WTC11 (cell line): ENCODE measurements at regions not wholly inside any gene's neighbourhood (a gene's known extent, or its start where the extent isn't known, plus 50 kb on each side); places are given as distances from the start of the nearest gene placed in this dataset.

ENCODE experiments used
- ATAC-seq: fragments of 200-7000 bp; cut with Tn5 transposase; 2 replicates; pipeline ENCODE4 v1.10.0; 2021; ENCODE audit warnings: mild to moderate bottlenecking, moderate library complexity
- CTCF ChIA-PET: fragments of 300-600 bp; sonication (Branson Sonifier 250); formaldehyde crosslinking; loops from one replicate; lab custom pipeline; 2021; ENCODE audit warnings: antibody characterized with exemption; lab: Charles Lee
- POLR2A ChIA-PET: fragments of 350-600 bp; sonication (Branson Sonifier 250); formaldehyde crosslinking; loops from one replicate; lab custom pipeline; 2021; ENCODE audit warnings: antibody characterized with exemption; lab: Charles Lee
- DNase-seq: peaks from one replicate; pipeline ENCODE4 v3.0.0; 2021; ENCODE audit warnings: low spot score
- H3K27ac Mint-ChIP-seq: 2 replicates; pipeline ENCODE4 v1.8.0; 2021; ENCODE audit warnings: mixed read lengths
- H3K27me3 Mint-ChIP-seq: 2 replicates; pipeline ENCODE4 v1.8.0; 2021; ENCODE audit warnings: low read depth, mild to moderate bottlenecking, moderate library complexity, mixed read lengths
- H3K36me3 Mint-ChIP-seq: 2 replicates; pipeline ENCODE4 v1.8.0; 2021; ENCODE audit warnings: mixed read lengths
- H3K4me1 Mint-ChIP-seq: 2 replicates; pipeline ENCODE4 v1.8.0; 2022; ENCODE audit warnings: mixed read lengths
- H3K4me3 Mint-ChIP-seq: 2 replicates; pipeline ENCODE4 v1.8.0; 2021; ENCODE audit warnings: mild to moderate bottlenecking, moderate library complexity, mixed read lengths
- H3K9me3 Mint-ChIP-seq: 2 replicates; pipeline ENCODE4 v1.8.0; 2021; ENCODE audit warnings: mixed read lengths
- AR ChIP-seq: fragments of 250-450 bp; sonication (Bioruptor Pico); IDR thresholded peaks from 2 replicates; pipeline ENCODE4 v1.9.0; 2021; ENCODE audit warnings: mild to moderate bottlenecking
- CBFB ChIP-seq: sonication (generic); formaldehyde crosslinking; IDR thresholded peaks from 2 replicates; pipeline ENCODE4 v1.8.1; 2022; ENCODE audit warnings: mild to moderate bottlenecking, low read depth, missing genetic modification reagents
- E2F5 ChIP-seq: sonication (generic); formaldehyde crosslinking; IDR thresholded peaks from 2 replicates; pipeline ENCODE4 v1.8.1; 2022; ENCODE audit warnings: mild to moderate bottlenecking, moderate library complexity, missing genetic modification reagents
- ESRRA ChIP-seq: sonication (generic); formaldehyde crosslinking; IDR thresholded peaks from 2 replicates; pipeline ENCODE4 v1.8.1; 2022; ENCODE audit warnings: mild to moderate bottlenecking, missing genetic modification reagents, borderline replicate concordance
- FOXJ3 ChIP-seq: sonication (generic); formaldehyde crosslinking; IDR thresholded peaks from 2 replicates; pipeline ENCODE4 v1.9.0; 2021; ENCODE audit warnings: missing genetic modification reagents, mild to moderate bottlenecking, borderline replicate concordance
- GABPB1 ChIP-seq: sonication (generic); formaldehyde crosslinking; IDR thresholded peaks from 2 replicates; pipeline ENCODE4 v1.8.1; 2023; ENCODE audit warnings: mild to moderate bottlenecking, missing genetic modification reagents
- HMGA2 ChIP-seq: fragments of 250-450 bp; sonication (Bioruptor Pico); IDR thresholded peaks from 2 replicates; pipeline ENCODE4 v1.4.0; 2021; ENCODE audit warnings: mild to moderate bottlenecking, moderate library complexity
- MAX ChIP-seq: sonication (generic); formaldehyde crosslinking; IDR thresholded peaks from 2 replicates; pipeline ENCODE4 v1.8.0; 2022; ENCODE audit warnings: mild to moderate bottlenecking, missing genetic modification reagents
- MLX ChIP-seq: sonication (generic); formaldehyde crosslinking; IDR thresholded peaks from 2 replicates; pipeline ENCODE4 v1.8.1; 2023; ENCODE audit warnings: mild to moderate bottlenecking, missing genetic modification reagents, moderate library complexity
- MYBL2 ChIP-seq: sonication (generic); formaldehyde crosslinking; IDR thresholded peaks from 2 replicates; pipeline ENCODE4 v1.8.1; 2023; ENCODE audit warnings: mild to moderate bottlenecking, moderate library complexity, missing genetic modification reagents
- NR2C2 ChIP-seq: sonication (generic); formaldehyde crosslinking; IDR thresholded peaks from 2 replicates; pipeline ENCODE4 v1.8.0; 2022; ENCODE audit warnings: mild to moderate bottlenecking, missing genetic modification reagents
- PRDM15 ChIP-seq: sonication (generic); formaldehyde crosslinking; IDR thresholded peaks from 2 replicates; pipeline ENCODE4 v1.8.0; 2022; ENCODE audit warnings: missing genetic modification reagents
- PRRX2 ChIP-seq: fragments of 250-450 bp; sonication (Bioruptor Pico); IDR thresholded peaks from 2 replicates; pipeline ENCODE4 v1.8.0; 2021; ENCODE audit warnings: mild to moderate bottlenecking
- SMAD4 ChIP-seq: sonication (generic); formaldehyde crosslinking; IDR thresholded peaks from 2 replicates; pipeline ENCODE4 v1.8.0; 2022; ENCODE audit warnings: mild to moderate bottlenecking, missing genetic modification reagents
- TCF7 ChIP-seq: sonication (generic); formaldehyde crosslinking; IDR thresholded peaks from 2 replicates; pipeline ENCODE4 v1.8.0; 2022; ENCODE audit warnings: mild to moderate bottlenecking, low read depth, missing genetic modification reagents, moderate library complexity
- TEAD4 ChIP-seq: sonication (generic); formaldehyde crosslinking; IDR thresholded peaks from 2 replicates; pipeline ENCODE4 v1.8.0; 2022; ENCODE audit warnings: mild to moderate bottlenecking, missing genetic modification reagents
- ZNF232 ChIP-seq: sonication (generic); formaldehyde crosslinking; IDR thresholded peaks from 2 replicates; pipeline ENCODE4 v1.8.0; 2022; ENCODE audit warnings: mild to moderate bottlenecking, missing genetic modification reagents
- ZNF532 ChIP-seq: fragments of 250-450 bp; sonication (Bioruptor Pico); IDR thresholded peaks from 2 replicates; pipeline ENCODE4 v1.9.0; 2021; ENCODE audit warnings: mild to moderate bottlenecking, borderline replicate concordance

GRCh38 chr16:52182840-52183239 lies 364.1 kb downstream of the TOX3 start (continued):
- TF ChIP-seq FOXJ3 (CRISPR knock-in tag), result no peak
- TF ChIP-seq SMAD4 (CRISPR knock-in tag), result no peak
- TF ChIP-seq HMGA2 (CRISPR knock-in tag), result no peak
- no peak for TF ChIP-seq ZNF532 (CRISPR knock-in tag)
- TF ChIP-seq MAX (CRISPR knock-in tag), result no peak
- TF ChIP-seq MYBL2, result no peak

- ChIA-PET POLR2A (no interaction called here), CTCF (interaction anchor here (1.4 kb wide), 1 partner anchor 17 kb away, joined by 7 read pairs; no protein-coding TSS in a partner anchor)
- no peak overlapping the region for H3K4me3 Mint-ChIP-seq
- no peak overlapping the region for H3K27ac Mint-ChIP-seq
- H3K4me1 Mint-ChIP-seq, result peaks cover 15% of the 10 kb centered on the region
- TF ChIP-seq MLX (CRISPR knock-in tag) (no peak), PRDM15 (CRISPR knock-in tag) (no peak), ESRRA (no peak), NR2C2 (CRISPR knock-in tag) (no peak), TEAD4 (CRISPR knock-in tag) (no peak), MYBL2 (no peak), PRRX2 (CRISPR knock-in tag) (no peak), CBFB (no peak), TCF7 (CRISPR knock-in tag) (no peak), ZNF532 (CRISPR knock-in tag) (no peak), GABPB1 (no peak), ZNF232 (CRISPR knock-in tag) (no peak), AR (CRISPR knock-in tag) (no peak), E2F5 (CRISPR knock-in tag) (no peak)
- H3K9me3 Mint-ChIP-seq, result peaks cover 4% of the 10 kb centered on the region; the same call in 1 of the 2 replicates
- no peaks in the 10 kb centered on the region for H3K27me3 Mint-ChIP-seq
- DNase-seq, result no peak
- no peaks in the 10 kb centered on the region for H3K36me3 Mint-ChIP-seq
- ATAC-seq, result no peak
Observed at GRCh38 chr16:52174168-52174567, 372.8 kb downstream of the TOX3 start.
